Globus pallidus (tissue), 1 donor: ENCODE measurements at regions not wholly inside any gene's neighbourhood (a gene's known extent, or its start where the extent isn't known, plus 50 kb on each side); places are given as distances from the start of the nearest gene placed in this dataset.

ENCODE experiments used
- DNase-seq: peaks from one replicate; pipeline ENCODE4 v3.0.0-alpha.2; 2015; ENCODE audit warnings: low spot score

GRCh38 chr12:74482115-74482514, 55.5 kb upstream of the ATXN7L3B start:
- DNase-seq = no peak

GRCh38 chr12:74483057-74483456, 54.6 kb upstream of the ATXN7L3B start:
- no peak for DNase-seq
